ENCODE measurements at regions not wholly inside any gene's neighbourhood (a gene's known extent, or its start where the extent isn't known, plus 50 kb on each side); places are given as distances from the start of the nearest gene placed in this dataset.

DNA sequence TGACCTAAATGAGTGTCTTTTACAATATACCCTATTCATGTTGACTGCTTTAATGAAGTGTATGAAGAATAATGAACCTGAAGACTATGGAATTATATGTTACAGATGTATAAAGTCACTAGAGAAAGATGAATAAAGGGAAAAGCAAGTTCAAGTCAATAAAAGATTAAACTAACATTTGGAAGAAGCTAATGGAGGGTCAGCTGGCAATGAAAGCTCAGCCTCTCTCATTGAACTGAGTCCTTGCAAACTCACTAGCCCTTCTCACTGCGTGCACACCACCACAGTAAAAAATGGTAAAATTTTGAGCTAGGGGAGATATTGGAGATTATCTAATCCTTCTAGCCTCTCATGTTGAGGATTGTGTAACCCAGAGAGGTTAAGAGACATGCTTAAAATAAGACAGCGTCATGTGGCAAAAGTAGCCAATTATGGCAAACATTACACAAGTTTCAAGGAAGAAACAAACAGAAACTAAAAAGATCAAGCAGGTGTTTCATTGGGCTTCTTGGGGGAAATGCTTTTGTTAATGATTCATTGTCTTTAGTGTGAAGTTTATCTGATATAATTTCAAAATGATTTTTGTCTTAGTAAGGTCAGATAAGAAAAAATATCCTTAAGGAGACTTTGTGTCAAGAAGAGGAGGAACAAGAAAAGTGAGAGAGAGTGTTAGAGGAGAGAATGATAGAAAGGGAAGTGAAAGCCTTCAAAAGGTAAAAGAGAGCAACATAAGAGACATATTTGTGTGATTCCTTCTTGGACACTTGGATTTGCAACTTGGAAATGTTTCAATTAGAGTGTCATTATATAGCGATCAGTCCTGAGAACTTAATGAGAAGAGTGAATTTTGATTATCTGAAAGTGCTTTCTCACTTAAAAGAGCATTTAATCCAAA, 893.7 kb upstream of the FAM98A start:
- DNase-seq (ENCODE audit: low spot score) (no peak), ATAC-seq (no peak)
- Mint-ChIP-seq H3K36me3 (peaks cover 7% of the 10 kb centered on the region; the same call in 1 of the 2 replicates), H3K9me3 (peaks cover 8% of the 10 kb centered on the region), H3K27ac (no peak overlapping the region), H3K4me3 (no peak overlapping the region), H3K4me1 (peaks cover 8% of the 10 kb centered on the region), H3K27me3 (ENCODE audit: low read depth) (no peaks in the 10 kb centered on the region)
- POLR2A ChIA-PET, result no interaction called here
- CTCF ChIA-PET, result no interaction called here
- TF ChIP-seq TCF7 (CRISPR knock-in tag; IDR thresholded peaks at IDR 0.05; ENCODE audit: low read depth), result no peak
- no peak for TF ChIP-seq CREB1 (CRISPR knock-in tag; IDR thresholded peaks at IDR 0.05)
- no peak for TF ChIP-seq ATF3 (CRISPR knock-in tag; conservative IDR thresholded peaks at IDR 0.05)
- no peak for TF ChIP-seq JUN (CRISPR knock-in tag; IDR thresholded peaks at IDR 0.05)
- TF ChIP-seq STAT6 (CRISPR knock-in tag; conservative IDR thresholded peaks at IDR 0.05; ENCODE audit: low read depth), result no peak
- TF ChIP-seq SOX15 (CRISPR knock-in tag; IDR thresholded peaks at IDR 0.05), result no peak

DNA sequence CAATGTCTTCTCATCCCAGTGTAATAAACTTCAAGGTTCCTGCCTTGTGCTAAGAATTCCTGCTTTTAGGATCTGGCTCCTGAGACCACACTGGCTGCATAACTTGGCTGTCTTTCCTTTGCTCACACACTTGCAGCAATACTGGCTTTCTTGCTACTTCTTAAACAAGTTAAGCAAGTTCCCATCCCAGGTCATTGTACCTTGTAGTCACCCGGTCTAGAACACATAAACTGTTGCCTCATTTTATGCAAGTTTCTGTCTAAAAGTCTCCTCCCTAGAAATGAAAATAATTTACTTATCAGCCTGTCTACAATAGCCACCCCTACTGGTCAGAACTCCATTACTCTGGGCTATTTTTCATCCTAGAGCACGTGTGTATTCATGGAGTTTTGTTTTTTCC, 887.9 kb upstream of the FAM98A start:
- no peaks in the 10 kb centered on the region for H3K9me3 Mint-ChIP-seq
- no peak for ATAC-seq
- TF ChIP-seq CTCF (IDR thresholded peaks at IDR 0.05) (no peak), STAT6 (CRISPR knock-in tag; conservative IDR thresholded peaks at IDR 0.05; ENCODE audit: low read depth) (no peak), GTF2I (CRISPR knock-in tag; conservative IDR thresholded peaks at IDR 0.05) (no peak), SMAD3 (CRISPR knock-in tag; IDR thresholded peaks at IDR 0.05; ENCODE audit: borderline replicate concordance) (no peak), CDX4 (CRISPR knock-in tag; IDR thresholded peaks at IDR 0.05; ENCODE audit: borderline replicate concordance) (no peak), ATF2 (CRISPR knock-in tag; IDR thresholded peaks at IDR 0.05; ENCODE audit: borderline replicate concordance, low read depth) (no peak), ZNF317 (CRISPR knock-in tag; IDR thresholded peaks at IDR 0.05; ENCODE audit: borderline replicate concordance, low read depth) (no peak), MAX (CRISPR knock-in tag; IDR thresholded peaks at IDR 0.05) (no peak), SP1 (CRISPR knock-in tag; conservative IDR thresholded peaks at IDR 0.05) (no peak), USF2 (CRISPR knock-in tag; IDR thresholded peaks at IDR 0.05) (no peak), ZNF232 (CRISPR knock-in tag; IDR thresholded peaks at IDR 0.05) (no peak)
- TF ChIP-seq, protein P1, sequence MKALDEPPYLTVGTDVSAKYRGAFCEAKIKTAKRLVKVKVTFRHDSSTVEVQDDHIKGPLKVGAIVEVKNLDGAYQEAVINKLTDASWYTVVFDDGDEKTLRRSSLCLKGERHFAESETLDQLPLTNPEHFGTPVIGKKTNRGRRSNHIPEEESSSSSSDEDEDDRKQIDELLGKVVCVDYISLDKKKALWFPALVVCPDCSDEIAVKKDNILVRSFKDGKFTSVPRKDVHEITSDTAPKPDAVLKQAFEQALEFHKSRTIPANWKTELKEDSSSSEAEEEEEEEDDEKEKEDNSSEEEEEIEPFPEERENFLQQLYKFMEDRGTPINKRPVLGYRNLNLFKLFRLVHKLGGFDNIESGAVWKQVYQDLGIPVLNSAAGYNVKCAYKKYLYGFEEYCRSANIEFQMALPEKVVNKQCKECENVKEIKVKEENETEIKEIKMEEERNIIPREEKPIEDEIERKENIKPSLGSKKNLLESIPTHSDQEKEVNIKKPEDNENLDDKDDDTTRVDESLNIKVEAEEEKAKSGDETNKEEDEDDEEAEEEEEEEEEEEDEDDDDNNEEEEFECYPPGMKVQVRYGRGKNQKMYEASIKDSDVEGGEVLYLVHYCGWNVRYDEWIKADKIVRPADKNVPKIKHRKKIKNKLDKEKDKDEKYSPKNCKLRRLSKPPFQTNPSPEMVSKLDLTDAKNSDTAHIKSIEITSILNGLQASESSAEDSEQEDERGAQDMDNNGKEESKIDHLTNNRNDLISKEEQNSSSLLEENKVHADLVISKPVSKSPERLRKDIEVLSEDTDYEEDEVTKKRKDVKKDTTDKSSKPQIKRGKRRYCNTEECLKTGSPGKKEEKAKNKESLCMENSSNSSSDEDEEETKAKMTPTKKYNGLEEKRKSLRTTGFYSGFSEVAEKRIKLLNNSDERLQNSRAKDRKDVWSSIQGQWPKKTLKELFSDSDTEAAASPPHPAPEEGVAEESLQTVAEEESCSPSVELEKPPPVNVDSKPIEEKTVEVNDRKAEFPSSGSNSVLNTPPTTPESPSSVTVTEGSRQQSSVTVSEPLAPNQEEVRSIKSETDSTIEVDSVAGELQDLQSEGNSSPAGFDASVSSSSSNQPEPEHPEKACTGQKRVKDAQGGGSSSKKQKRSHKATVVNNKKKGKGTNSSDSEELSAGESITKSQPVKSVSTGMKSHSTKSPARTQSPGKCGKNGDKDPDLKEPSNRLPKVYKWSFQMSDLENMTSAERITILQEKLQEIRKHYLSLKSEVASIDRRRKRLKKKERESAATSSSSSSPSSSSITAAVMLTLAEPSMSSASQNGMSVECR (CRISPR knock-in tag; IDR thresholded peaks at IDR 0.05; ENCODE audit: borderline replicate concordance), result no peak

More for the DNA sequence above, 887.9 kb upstream of the FAM98A start:
- DNase-seq (ENCODE audit: low spot score), result no peak
- Mint-ChIP-seq H3K27ac (no peak overlapping the region), H3K27me3 (ENCODE audit: low read depth) (no peaks in the 10 kb centered on the region), H3K4me3 (no peak overlapping the region), H3K4me1 (0 out of 2 replicates have a peak, but pooled peaks cover 3% of the 10 kb centered on the region), H3K36me3 (no peaks in the 10 kb centered on the region)
- POLR2A ChIA-PET, result no interaction called here
- CTCF ChIA-PET, result no interaction called here

Data from WTC11 (cell line).